HAP-1 (cell line): ENCODE measurements at regions not wholly inside any gene's neighbourhood (a gene's known extent, or its start where the extent isn't known, plus 50 kb on each side); places are given as distances from the start of the nearest gene placed in this dataset.
"Not testable (repeated sequence)": the region's sequence is repeated elsewhere in the genome, so short reads cannot be mapped to it uniquely, and the experiment has no call there.

Source experiments
- DNase-seq, 2 experiments: peaks; one replicate each; pipeline ENCODE4 v3.0.0-alpha.2; 2016 to 2020; ENCODE audit warnings: low spot score in 2 of 2
- H3K27me3 ChIP-seq: fragments of 250-450 bp; sonication (Bioruptor Pico); 2 replicates; pipeline ENCODE4 v1.5.1; 2020; ENCODE audit warnings: low read depth, mild to moderate bottlenecking, moderate library complexity
- H3K36me3 ChIP-seq: fragments of 250-450 bp; sonication (Bioruptor Pico); replicated peaks from 2 replicates; pipeline ENCODE4 v1.5.1; 2020; ENCODE audit warnings: mild to moderate bottlenecking
- H3K4me1 ChIP-seq: fragments of 250-450 bp; sonication (Bioruptor Pico); 2 replicates; pipeline ENCODE4 v1.5.1; 2020; ENCODE audit warnings: mild to moderate bottlenecking
- H3K4me3 ChIP-seq: fragments of 250-450 bp; sonication (Bioruptor Pico); 2 replicates; pipeline ENCODE4 v1.5.1; 2020; ENCODE audit warnings: mild to moderate bottlenecking, moderate library complexity
- H3K9me3 ChIP-seq: fragments of 250-450 bp; sonication (Bioruptor Pico); 2 replicates; pipeline ENCODE4 v1.5.1; 2020; ENCODE audit warnings: mild to moderate bottlenecking, moderate library complexity
- in situ Hi-C: fragments of 300-500 bp; cut with MboI; formaldehyde crosslinking; loops from 3 replicates; pipeline ENCODE4 v1.14.3; 2020; ENCODE audit warnings: low sequenced_read_pairs, inconsistent platforms, mixed read lengths

DNA sequence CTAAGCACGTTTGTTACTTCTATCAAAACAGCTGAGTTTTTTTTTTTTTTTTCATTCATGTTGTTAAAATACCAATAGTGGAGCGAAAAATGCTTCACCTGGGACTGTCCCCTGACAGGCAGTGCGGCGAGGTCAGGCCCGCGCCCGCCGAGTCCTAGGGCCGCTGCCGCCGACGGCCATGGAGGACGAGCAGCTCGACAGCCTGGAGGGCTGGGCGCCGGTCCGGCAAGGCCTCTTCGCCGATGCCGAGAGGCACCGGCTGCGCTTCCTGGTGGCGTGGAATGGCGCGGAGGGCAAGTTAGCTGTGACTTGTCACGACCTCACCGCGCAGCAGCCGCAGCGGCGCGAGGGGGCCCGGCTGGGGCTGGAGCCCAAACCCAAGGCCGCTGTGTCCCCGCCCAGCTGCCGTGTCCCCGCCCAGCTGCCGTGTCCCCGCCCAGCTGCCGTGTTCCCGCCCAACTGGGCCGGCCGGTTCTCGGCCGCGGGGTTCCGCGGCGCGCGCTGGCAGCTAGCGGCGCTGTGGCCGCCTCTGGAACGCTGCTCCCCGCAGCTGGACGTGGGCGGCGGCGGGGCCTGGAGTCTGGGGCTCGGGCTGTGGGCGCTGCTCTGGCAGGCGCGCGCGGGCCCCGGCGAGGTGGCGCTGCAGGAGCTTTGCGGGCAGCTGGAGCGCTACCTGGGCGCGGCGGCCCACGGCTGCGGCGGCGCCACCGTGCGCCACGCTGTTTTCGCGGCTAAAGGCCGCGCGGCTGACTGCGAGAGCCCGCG is 56.7 kb upstream of the GOLGA8R start:
- in situ Hi-C loops, H3K4me3 ChIP-seq, H3K9me3 ChIP-seq, H3K27me3 ChIP-seq, H3K4me1 ChIP-seq, H3K36me3 ChIP-seq: not testable (repeated sequence)
- DNase-seq, result peak in 1 of 2 experiments; percentile 67

DNA sequence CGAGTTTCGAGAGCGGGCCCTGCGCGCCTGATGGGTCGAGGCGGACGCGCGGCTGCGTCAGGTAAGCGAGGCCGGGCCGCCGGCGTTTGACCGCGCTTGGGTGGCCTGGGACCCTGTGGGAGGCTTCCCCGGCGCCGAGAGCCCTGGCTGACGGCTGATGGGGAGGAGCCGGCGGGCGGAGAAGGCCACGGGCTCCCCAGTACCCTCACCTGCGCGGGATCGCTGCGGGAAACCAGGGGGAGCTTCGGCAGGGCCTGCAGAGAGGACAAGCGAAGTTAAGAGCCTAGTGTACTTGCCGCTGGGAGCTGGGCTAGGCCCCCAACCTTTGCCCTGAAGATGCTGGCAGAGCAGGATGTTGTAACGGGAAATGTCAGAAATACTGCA is 57.3 kb upstream of the GOLGA8R start:
- H3K27me3 ChIP-seq, H3K36me3 ChIP-seq, H3K4me3 ChIP-seq, H3K4me1 ChIP-seq, in situ Hi-C loops, H3K9me3 ChIP-seq, DNase-seq: not testable (repeated sequence)

DNA sequence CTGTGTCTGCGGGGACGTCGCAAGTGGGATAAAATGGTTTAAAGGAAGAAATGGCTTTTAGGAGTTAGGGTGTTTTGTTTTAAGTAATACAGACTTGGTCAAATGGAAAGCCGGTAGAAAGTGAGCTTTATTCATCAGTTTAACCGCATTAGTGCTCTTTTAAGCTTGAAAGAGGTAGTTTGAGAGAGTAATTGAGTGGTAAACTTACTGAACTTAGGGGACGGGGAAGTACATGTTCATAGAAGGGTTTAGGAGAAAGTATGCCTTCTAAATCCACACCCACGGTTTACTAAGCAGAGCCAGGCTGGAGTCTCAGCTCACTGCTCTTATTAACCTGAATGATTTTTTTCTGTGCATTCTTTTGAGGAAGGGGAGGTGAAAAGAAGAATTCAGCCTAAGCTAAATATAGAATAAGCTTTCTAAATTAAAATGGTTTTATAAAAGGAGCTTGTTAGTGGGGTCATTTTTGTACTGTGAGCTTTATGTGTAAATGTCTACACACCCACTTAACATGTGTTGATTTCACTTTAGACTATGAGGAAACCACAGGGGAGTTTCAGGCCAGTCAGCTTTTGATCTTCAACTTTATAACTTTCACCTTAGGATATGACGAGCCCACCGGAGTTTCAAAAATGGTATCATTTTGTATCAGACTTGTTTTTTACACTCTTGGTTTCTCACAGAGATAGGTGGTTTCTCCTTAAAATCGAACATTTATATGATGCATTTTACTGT is 57.9 kb upstream of the GOLGA8R start:
- in situ Hi-C loops, DNase-seq, H3K4me1 ChIP-seq, H3K36me3 ChIP-seq, H3K4me3 ChIP-seq, H3K27me3 ChIP-seq, H3K9me3 ChIP-seq: not testable (repeated sequence)

DNA sequence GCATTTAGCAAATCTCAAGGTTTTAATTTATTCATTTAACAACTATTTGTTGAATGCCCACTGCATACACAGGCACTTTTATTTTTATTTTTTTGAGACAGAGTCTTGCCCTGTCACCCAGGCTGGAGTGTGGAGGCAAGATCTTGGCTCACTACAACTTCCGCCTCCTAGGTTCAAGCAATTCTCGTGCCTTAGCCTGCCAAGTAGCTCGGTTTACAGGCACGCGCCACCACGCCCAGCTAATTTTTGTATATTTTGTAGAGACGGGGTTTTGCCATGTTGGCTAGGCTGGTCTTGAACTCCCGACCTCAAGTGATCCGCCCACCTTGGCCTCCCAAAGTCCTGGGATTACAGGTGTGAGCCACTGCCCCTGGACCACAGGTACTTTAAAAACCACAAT is 67.0 kb upstream of the GOLGA8Q start:
- H3K9me3 ChIP-seq, H3K27me3 ChIP-seq, in situ Hi-C loops: not testable (repeated sequence)

DNA sequence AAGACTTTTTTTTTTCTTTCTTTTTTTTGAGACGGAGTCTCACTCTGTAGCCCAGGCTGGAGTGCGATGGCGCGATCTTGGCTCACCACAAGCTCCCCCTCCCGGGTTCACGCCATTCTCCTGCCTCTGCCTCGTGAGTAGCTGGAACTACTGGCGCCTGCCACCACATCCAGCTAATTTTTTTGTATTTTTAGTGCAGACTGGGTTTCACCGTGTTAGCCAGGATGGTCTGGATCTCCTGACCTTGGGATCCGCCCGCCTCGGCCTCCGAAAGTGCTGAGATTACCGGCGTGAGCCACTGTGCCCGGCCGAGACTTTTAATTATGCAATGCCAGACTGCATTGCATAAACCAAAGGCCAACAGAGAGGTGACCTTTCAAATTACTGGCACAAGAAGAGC is 62.6 kb upstream of the GOLGA8Q start:
- H3K36me3 ChIP-seq, H3K9me3 ChIP-seq, in situ Hi-C loops, H3K4me3 ChIP-seq, H3K27me3 ChIP-seq, DNase-seq, H3K4me1 ChIP-seq: not testable (repeated sequence)

More for the DNA sequence above, 67.0 kb upstream of the GOLGA8Q start:
- H3K4me1 ChIP-seq, DNase-seq, H3K36me3 ChIP-seq, H3K4me3 ChIP-seq: not testable (repeated sequence)

DNA sequence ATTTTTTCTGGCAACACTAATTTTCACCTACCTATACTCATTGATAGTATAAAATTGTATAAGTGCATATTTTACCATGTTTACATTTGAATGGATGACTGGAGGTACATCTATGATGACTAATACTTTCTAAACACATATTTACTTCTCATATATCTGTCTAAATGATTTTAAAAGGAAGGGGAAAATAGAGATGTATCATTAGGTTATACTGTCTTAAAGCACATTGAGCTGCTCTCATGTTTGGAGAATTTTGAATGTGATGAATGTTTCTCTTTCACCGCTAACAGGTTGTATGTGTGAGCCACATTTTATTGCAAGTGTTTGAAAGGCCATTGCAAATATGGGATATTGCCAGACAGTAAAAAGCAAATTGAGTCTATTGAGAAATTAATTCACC is 61.5 kb upstream of the GOLGA8Q start:
- DNase-seq, H3K4me3 ChIP-seq, H3K9me3 ChIP-seq, in situ Hi-C loops, H3K4me1 ChIP-seq, H3K27me3 ChIP-seq, H3K36me3 ChIP-seq: not testable (repeated sequence)

GRCh38 chr15:30493947-30494346 is 57.9 kb upstream of the GOLGA8Q start:
- in situ Hi-C loops, H3K27me3 ChIP-seq, H3K4me3 ChIP-seq, H3K4me1 ChIP-seq, H3K36me3 ChIP-seq, DNase-seq, H3K9me3 ChIP-seq: not testable (repeated sequence)

- H3K27me3 ChIP-seq, H3K9me3 ChIP-seq, H3K4me3 ChIP-seq, in situ Hi-C loops, DNase-seq, H3K4me1 ChIP-seq, H3K36me3 ChIP-seq: not testable (repeated sequence)
These were observed 54.6 kb upstream of the GOLGA8Q start for GRCh38 chr15:30497275-30497674.

DNA sequence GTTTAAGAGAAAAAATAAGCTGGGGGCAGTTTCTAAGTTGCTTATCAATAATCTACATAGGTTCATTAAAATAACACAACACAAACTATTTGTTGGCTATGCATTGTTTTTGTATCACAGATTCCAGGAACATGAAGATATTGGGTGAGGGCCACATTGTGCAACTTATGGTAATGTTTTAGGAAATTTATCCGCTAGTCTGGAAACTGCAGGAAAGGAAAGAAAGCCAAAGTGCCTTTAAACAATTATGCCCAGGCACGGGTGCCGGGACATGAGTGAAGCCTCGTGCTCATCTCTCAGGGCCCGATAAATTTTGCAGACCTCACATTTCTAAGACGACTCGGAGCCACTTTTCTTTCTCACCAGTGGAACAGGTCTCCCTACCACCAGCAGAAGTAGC is 52.6 kb upstream of the GOLGA8Q start:
- H3K9me3 ChIP-seq, in situ Hi-C loops, H3K4me3 ChIP-seq, H3K4me1 ChIP-seq, H3K27me3 ChIP-seq, H3K36me3 ChIP-seq, DNase-seq: not testable (repeated sequence)

DNA sequence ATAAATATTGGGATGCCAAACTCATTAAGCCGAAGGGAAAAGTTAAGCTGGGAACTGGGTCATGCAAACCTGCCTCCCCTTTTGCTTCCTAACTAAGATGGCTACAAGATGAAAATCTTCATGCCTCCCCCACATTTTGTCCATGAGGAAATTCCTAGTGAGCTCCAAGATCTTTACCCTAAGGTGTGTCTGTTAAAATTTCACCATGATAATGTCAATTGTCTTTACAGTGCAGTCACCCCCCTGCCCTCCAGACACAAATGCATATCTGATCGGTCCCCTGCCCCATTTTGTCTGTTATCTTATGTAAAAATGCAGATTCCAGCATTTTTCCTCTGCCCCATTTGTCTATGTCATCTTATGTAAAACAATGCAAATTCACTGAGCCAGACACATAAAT is 51.3 kb upstream of the GOLGA8Q start:
- DNase-seq, in situ Hi-C loops, H3K9me3 ChIP-seq, H3K4me1 ChIP-seq, H3K27me3 ChIP-seq, H3K4me3 ChIP-seq, H3K36me3 ChIP-seq: not testable (repeated sequence)
